GM21423 (cell line): ENCODE measurements at regions not wholly inside any gene's neighbourhood (a gene's known extent, or its start where the extent isn't known, plus 50 kb on each side); places are given as distances from the start of the nearest gene placed in this dataset.
"Not testable (repeated sequence)": the region's sequence is repeated elsewhere in the genome, so short reads cannot be mapped to it uniquely, and the experiment has no call there.

Experiments
- ATAC-seq: cut with Tn5 transposase; IDR thresholded peaks from one replicate; pipeline ENCODE4 v1.9.1; 2021; ENCODE audit warnings: mild to moderate bottlenecking, moderate library complexity; ENCODE audit not compliant: unreplicated experiment

GRCh38 chr5:29040404-29040803, 2002.0 kb upstream of the CDH9 start:
- no peak for ATAC-seq

DNA sequence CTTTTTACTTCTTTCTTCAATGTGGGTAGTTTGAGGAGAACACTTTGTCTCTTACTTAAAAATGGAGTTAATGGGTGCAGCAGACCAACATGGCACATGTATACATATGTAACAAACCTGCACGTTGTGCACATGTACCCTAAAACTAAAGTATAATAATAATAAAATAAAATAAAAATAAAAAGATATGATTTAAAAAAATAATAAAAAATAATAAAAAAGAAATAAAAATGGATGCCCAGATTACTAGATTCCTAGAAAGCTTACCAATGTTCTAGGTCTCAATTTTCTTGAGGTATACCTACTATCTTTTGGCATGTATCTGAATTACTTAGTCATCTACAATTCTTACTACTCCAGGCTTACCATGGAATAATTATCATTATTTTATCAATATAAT, 2001.6 kb upstream of the CDH9 start:
- ATAC-seq, result no peak

GRCh38 chr5:29037716-29038115, 1999.3 kb upstream of the CDH9 start:
- no peak for ATAC-seq

DNA sequence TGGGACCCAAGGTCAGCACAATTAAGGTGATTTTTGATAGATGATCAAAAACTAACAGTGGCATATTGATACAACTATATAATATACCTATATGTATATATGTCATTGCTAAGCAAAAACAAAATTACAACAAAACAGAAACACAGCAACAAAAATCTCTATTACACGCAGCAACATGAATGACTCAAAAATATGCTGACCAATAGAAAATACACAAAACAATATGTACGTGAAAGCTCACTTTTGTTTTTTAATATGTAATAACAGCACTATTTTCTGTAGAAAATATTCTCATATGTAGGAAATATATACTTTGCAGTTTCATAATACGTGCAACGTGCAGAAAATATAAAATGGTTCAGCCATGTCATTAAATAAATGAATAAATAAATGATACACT, 1985.7 kb upstream of the CDH9 start:
- ATAC-seq, result no peak

- no peak for ATAC-seq
Observed at GRCh38 chr5:29023541-29023940, 1985.2 kb upstream of the CDH9 start.

GRCh38 chr5:29017501-29017900, 1979.1 kb upstream of the CDH9 start:
- ATAC-seq, result no peak

- ATAC-seq, result no peak
Observed at GRCh38 chr5:29016067-29016466, 1977.7 kb upstream of the CDH9 start.

- ATAC-seq, result no peak
Observed at GRCh38 chr5:29015523-29015922, 1977.1 kb upstream of the CDH9 start.

GRCh38 chr5:29005386-29005785, 1967.0 kb upstream of the CDH9 start:
- no peak for ATAC-seq

DNA sequence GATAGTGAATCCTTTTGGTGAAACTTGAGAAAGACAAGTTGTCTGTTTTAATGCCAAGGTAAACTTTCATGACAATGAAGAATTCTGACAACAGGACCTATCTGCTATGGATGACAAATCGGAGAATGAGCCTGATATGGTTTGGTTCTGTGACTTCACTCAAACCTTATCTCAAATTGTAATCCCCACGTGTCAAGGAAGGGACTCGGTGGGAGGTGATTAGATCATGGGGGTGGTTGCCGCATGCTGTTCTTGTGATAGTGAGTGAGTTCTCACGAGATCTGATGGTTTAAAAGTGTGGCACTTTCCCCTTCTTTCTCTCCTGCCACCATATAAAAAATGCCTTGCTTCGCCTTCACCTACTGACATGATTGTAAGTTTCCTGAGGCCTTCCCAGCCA, 1964.1 kb upstream of the CDH9 start:
- ATAC-seq, result no peak

DNA sequence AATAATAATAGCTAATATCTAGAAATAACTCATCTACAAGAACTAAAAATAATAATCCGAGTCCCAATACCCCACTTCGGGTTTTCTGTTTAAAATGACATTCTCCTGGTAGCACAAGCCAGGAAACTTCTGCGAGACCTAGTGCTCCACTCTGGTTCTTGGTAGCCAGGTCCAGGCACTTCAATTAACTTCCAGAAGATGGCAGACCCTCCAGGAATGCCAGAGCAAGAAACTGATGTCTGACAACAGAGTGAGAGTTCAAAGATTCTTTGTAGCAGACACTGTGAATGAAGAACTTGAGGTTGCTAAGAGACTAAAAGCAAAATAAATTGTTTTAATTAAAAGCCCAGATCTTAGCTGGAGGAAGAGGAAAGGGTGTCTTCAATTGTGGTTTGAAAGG, 1963.3 kb upstream of the CDH9 start:
- no peak for ATAC-seq

GRCh38 chr5:28984639-28985038, 1946.3 kb upstream of the CDH9 start:
- no peak for ATAC-seq

DNA sequence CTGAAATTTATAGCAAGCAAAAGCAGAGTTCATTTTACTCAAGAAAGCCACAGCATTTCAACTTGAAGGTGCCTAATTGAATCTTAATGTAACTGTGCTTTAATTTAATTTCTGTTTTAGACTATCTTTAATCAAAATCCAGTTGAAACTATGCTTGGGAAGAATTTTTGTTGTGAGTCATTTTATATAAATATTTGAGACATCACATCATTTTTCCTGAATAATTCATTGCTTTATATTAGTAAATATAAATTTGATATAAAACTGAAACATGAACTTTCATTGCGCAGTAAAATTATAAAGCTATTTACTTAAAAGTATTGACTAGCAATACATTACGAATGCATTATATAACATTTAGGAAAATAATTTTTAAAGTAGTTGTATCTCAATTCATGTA, 1937.1 kb upstream of the CDH9 start:
- no peak for ATAC-seq

DNA sequence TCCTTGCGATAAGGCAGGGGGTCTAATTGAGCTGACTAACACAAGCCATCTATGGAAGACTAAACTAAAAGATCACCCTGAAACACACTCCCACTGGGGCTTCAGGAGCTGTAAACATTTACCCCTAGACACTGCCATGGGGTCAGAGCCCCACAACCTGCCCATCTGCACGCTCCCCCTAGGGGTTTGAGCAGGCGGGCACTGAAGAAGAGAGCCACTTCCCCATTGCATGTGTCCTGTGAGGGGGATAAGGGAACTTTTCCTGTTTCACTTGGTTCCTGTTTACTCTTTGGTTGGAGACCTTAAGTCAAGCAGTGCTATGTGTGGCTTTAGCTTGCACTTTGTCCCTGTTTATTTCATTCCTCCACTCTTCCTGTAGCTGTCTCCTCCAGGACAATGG, 1929.5 kb upstream of the CDH9 start:
- ATAC-seq, result no peak

- ATAC-seq, result no peak
Observed at GRCh38 chr5:28961816-28962215, 1923.4 kb upstream of the CDH9 start.

GRCh38 chr5:28958581-28958980, 1920.2 kb upstream of the CDH9 start:
- ATAC-seq, result no peak

DNA sequence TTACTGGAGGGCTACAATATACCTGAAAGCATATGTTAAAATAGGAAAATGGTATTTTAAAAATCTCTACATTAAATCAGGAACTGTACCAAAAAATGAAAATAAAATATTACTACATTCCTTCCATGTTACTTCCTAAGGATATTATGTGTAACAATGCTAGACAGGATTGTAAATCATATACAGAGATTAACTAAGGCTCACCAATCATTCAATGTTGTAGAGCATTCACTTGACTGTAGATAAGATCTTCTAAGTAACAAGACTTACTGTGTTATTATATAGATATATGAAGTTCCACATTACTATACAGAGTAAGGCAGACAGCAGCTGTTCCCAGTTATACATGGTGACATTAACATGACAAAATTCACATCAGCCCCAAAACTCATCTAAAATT, 1919.1 kb upstream of the CDH9 start:
- ATAC-seq, result no peak

DNA sequence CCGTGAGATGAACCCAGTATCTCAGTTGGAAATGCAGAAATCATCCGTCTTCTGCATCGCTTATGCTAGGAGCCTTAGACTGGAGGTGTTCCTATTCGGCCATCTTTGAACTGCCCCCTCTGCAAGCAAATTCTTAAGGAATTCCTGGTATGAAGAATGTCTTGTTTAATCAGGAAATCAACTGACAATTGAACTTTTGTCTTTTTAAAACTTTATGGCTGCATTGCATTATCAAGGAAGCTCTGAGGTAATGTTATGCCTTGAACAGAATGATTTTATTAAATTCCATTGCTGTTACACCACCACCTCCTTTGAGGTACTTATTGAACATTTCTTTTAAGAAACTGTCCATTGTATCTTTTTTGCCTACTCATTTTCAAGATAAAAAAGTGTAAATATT, 1915.7 kb upstream of the CDH9 start:
- no peak for ATAC-seq

DNA sequence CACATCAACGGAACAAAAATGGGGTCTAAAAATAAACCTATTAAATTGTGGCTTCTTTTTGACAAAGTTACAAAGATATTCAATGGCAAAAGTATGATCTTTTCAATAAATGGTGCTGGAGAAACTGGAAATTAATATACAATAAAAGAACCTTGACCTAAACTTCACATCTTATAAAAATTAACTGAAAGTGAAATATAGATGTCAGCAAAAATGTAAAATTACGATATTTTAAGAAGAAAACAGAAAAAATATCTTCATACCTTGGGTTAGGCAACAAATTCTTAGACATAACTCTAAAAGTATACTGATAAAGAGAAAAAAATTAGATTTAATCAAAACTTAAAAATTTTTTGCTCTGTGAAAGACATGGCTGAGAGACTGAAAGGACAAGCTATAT, 1909.5 kb upstream of the CDH9 start:
- no peak for ATAC-seq

DNA sequence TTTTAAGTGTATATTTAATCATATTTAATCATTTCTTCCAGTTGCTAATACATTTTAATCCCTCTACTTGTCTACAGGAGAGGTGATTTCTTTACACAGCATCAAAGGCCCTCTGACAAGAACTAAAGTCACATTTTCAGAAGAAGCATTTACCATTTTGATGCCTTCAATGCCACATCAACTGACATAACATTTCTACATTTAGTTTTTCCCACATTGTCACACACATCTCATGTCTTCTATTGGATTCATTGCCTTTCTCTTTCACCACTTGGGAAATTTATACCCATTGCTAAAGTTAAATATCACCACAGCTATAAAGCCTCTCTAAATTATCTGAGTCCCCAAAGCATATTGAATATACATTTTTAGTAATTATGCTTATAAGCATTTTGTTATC, 1907.5 kb upstream of the CDH9 start:
- ATAC-seq, result no peak

DNA sequence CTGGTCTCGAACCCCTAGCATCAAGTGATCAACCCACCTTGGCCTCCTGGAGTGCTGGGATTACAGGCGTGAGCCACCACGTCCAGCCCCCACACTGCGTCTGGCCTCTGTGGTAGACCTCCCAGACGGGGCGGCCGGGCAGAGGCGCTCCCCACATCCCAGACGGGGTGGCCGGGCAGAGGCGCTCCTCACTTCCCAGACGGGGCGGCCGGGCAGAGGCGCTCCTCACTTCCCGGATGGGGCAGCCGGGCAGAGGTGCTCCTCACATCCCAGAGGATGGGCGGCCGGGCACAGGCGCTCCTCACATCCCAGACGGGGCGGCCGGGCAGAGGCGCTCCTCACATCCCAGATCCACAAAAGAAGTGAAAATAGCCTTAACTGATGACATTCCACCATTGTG, 1891.0 kb upstream of the CDH9 start:
- ATAC-seq, result not testable (repeated sequence)

GRCh38 chr5:28928327-28928790, 1890.0 kb upstream of the CDH9 start:
- ATAC-seq, result not testable (repeated sequence)

GRCh38 chr5:28927559-28928326, 1889.4 kb upstream of the CDH9 start:
- ATAC-seq, result no peak
